GM19463 (cell line): ENCODE measurements at regions not wholly inside any gene's neighbourhood (a gene's known extent, or its start where the extent isn't known, plus 50 kb on each side); places are given as distances from the start of the nearest gene placed in this dataset.
"Not testable (repeated sequence)": the region's sequence is repeated elsewhere in the genome, so short reads cannot be mapped to it uniquely, and the experiment has no call there.

ENCODE experiments used
- ATAC-seq: cut with Tn5 transposase; IDR thresholded peaks from one replicate; pipeline ENCODE4 v1.9.1; 2021; ENCODE audit warnings: mild to moderate bottlenecking, moderate library complexity; ENCODE audit not compliant: unreplicated experiment

DNA sequence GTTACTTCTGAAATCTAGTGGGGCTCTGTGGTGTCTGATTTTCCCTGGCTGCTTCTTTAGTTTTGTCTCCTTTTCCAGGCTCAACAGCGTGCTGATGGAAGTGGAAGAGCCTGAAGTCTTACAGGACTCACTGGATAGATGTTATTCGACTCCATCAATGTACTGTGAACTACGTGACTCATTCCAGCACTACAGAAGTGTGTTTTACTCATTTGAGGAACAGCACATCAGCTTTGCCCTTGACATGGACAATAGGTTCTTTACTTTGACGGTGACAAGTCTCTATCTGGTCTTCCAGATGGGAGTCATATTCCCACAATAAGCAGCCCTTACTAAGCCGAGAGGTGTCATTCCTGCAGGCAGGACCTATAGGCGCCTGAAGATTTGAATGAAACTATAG lies 51.1 kb downstream of the NBPF8 start:
- ATAC-seq, result not testable (repeated sequence)

DNA sequence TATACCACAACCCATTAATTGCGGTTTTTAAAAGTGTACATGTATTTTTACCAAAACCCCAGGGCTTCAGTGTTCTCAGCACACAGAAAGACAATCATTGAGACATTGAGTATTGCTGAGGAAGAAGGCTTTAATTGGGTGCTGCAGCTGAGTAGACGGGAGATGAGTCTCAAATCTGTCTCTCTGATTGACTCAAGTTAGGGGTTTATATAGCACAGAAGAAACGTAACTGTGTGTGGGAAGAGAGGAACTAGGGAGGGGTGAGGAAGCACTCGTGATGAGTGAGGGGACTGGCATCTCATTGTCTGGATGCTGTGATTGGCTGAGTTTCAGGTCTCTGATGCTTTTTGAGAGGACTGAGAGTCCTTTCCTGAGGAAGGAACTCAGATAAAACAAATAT lies 62.8 kb downstream of the NBPF8 start:
- not testable (repeated sequence) for ATAC-seq

DNA sequence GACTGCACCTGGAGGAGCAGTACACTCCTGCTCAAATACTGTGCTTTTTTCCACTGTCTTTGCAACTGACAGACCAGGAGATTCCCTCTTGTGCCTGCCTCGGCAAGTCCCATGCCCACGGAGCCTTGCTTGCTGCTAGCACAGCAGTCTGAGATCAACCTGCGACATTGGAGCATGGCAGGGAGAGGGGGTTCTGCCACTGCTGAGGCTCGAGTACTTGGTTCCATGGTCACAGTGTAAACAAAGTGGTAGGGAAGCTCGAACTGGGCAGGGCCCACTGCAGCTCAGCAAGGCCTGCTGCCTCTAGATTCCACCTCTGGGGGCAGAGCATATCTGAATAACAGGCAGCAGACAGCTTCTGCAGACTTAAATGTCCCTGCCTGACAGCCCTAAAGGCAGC lies 63.6 kb downstream of the NBPF8 start:
- ATAC-seq, result not testable (repeated sequence)

DNA sequence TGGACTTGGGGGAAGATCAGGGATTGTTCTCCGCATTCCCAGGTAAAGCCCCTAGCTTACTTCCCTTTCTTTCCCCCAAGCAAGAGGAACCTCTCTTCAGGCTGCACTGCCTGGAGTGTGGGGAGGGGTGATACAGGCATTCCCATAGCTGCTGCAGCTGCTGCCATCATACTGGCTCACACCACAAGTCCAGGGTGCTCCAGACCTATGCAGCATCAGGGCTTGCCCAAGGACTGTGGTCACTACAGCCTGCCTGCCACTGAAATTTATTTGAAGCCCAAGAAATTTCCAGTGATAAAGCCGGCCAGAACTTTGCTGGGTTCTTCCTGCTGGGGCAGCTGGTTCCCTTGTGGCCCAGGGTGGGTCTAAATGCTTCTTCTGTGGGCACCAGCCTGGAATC lies 72.7 kb downstream of the NBPF8 start:
- ATAC-seq, result not testable (repeated sequence)

DNA sequence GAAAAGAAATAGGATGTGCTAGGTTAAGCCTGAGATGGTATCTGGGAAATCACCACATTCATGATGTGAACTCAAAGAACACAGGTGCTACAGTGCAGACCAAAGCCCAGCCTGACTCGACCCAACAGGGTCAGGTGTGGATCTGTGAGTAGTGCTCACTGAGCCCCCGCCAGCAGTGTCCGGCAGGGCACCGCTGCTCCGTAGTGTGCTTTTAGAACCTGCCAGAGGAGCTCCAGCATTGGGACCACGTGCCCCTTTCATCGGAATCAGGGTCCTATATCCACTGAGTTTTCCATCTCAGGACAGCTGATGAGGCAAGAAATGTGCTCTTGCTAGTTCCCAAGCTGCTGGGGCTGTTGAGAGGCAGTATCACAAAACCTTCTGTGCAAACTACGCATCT lies 74.4 kb downstream of the NBPF8 start:
- not testable (repeated sequence) for ATAC-seq

DNA sequence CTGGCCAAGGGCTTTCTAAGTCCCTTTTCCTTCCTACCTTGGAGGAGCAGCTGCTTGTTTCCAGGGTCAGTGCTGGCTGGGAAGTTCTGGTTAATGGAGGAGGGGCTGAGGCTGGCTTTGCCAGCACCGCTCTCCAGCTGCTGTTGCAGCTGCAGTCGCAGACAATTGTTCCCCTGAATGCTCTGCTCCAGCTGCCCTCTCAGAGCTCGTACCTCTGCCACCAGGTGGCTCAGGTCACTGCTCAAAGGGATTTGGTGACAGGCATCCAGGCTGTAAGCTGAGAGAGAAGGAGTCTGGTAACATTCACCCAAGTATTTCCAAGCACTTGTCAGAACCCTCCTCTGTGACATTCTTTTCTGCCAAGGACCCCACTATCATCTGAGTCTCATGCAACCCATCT lies 82.3 kb downstream of the NBPF8 start:
- not testable (repeated sequence) for ATAC-seq

DNA sequence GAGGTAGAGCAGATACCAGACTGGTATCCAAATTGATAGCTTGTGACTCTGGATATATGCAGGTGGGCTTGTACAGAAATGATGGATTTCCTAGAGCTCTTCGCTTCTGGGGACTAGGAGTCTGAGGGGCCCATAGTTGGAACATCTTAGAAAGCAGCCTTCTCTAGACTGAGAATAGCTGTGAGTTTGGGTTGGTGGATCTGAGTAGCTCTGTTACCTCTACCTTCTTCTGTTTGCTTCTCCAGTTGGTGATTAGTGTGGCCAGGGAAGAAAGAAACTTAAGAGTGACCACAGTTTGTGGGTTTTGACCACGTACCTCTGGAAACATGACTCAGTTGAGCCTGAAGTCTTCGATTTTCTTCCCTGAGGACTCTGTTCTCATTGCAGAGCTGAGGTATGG lies 88.4 kb downstream of the NBPF8 start:
- not testable (repeated sequence) for ATAC-seq

DNA sequence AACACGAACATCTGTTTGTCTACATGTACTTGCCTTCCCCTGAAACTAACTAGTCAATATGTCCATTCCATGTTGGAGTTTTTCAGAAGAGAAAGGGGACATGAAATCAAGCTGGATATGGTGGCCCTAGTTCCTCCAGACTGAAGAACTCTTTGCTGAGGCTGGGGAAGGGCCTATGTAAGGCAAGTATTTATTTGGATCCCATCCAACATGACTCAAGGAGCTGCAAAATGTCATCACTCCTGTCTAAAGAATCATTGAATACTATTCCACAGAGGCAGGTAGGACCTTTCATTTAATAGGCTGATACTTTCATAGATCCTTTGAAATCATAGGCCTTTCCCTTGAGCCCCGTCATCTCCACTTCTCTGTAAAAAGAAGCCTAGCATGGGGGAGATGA lies 91.5 kb downstream of the NBPF8 start:
- ATAC-seq, result not testable (repeated sequence)

DNA sequence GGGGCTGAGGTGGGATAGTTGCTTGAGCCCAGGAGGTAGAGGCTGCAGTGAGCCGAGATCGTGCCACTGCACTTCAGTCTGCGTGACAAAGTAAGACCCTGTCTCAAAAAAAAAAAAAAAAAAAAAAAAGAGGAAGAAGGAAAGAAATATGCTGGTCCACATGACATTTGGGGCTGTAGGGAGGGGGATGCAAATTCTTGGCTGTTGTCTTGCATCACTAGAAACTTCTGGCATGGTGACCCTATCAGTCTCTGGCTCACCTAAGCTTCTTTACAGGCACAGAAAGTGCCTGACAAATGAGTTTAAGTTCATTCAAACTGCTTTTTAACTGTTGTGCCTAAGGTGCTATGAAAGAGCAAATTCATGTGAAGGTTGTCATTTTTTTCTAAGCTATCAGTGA lies 93.5 kb downstream of the NBPF8 start:
- ATAC-seq, result not testable (repeated sequence)

DNA sequence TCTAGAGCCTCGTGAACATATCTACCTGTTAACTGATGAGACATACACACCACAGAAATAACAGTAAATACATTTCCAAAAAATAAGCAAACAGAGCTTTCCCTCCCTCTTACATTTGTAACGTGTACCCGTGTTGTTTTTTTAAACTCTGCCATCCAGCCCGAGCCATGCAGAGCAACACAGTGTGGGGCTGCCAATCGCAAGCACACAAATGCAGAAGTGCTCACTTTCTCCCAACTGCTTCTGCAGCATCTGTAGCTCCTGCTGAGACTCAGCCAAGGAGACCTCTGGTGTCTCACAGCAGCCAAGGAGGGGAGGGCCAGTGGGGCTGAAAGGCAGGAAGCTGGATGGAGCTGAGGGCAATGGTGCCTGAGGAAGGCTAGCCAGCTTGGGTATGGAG lies 94.4 kb downstream of the NBPF8 start:
- ATAC-seq, result not testable (repeated sequence)

DNA sequence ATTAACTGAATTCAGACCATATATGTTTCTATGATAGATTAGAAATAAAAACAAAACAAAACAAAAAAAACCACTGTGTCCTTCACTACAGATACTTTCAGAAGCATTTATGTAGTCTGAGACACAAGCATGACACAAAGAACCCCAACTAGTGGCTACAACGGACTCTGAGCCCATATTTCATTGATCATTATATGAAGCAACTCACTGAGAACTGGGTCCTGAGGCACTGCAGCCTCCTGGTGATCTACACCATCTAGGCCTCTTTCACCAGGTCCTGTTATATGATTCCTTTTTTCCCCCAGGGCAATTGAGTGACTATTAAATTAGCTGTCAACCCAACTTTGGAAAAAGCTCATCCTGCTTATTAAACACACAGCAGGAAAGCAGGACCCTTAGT lies 98.3 kb downstream of the NBPF8 start:
- not testable (repeated sequence) for ATAC-seq

DNA sequence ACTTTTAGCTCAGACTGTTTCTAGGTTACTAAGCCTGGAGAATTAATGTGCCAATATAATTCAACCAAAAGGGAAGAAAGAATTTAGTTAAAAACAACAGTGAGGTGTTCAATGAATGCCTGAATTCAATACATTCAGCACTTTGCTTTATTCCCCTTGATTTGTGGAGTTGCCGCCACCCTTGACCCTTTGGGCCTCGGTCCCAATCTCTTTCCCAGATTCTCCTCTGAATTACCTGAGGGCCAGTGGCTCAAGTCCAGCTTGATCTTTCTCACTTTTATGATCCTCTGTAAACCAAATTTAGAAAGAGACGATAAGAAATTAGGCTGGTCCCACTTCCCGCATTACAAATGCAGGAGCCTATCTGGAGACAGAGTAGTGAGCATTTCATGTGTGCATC lies 98.7 kb downstream of the NBPF8 start:
- ATAC-seq, result not testable (repeated sequence)

DNA sequence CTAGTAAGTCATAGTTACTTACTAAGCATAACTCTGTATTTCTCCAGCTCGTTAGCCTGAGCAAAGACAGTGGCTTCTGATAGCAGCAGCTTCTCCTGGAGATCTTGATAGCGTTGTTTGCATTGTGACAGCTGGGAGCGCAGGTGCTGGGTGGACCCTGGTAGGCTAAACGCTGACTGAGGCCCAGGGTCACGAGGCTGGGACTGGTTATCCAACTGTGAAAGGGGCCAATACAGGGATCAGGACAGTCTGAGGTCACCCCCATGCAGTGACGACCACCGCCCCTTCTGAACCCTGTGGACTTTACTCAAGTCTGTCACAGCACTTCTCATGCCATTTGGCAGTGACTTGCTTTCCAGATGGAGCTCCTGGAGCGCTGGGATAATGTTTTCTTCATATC lies 104.4 kb downstream of the NBPF8 start:
- not testable (repeated sequence) for ATAC-seq

DNA sequence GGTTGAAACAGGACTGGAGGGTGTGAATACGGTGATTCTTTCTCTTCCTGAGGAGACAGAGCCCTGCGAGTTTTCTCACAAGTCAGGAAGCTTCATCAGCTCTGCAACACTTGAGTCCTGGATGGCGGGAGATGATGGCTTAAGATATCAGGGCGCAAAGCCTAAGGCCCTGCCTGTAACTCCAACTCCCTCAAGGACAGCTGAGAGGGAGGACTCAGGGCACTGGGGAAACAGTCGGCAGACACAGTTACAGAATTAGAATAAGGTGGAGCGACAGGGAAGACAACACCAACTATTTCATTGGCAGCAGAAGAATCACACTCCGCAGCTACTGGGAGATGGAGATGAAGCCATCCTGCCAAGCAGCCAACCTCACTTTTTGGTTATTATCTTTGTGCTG lies 109.6 kb downstream of the NBPF8 start:
- not testable (repeated sequence) for ATAC-seq

DNA sequence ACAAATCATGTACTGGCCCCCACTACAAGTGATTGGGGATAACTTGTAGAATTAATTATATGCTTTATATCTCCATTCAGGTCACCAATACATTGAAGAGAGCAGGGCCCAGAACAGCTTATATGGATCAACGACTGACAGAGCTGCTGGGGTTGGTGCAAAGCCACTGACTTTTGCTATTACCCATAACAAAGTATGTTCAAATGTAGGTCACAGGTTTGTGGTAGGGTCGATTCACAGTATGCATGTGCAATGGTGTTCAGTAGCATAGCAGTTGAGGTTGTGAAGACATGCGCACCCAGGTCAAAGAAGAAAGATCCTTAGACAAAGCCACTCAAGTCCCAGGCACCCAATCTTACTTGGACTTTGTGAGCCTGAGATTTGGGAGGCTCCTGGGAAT lies 110.6 kb downstream of the NBPF8 start:
- not testable (repeated sequence) for ATAC-seq

DNA sequence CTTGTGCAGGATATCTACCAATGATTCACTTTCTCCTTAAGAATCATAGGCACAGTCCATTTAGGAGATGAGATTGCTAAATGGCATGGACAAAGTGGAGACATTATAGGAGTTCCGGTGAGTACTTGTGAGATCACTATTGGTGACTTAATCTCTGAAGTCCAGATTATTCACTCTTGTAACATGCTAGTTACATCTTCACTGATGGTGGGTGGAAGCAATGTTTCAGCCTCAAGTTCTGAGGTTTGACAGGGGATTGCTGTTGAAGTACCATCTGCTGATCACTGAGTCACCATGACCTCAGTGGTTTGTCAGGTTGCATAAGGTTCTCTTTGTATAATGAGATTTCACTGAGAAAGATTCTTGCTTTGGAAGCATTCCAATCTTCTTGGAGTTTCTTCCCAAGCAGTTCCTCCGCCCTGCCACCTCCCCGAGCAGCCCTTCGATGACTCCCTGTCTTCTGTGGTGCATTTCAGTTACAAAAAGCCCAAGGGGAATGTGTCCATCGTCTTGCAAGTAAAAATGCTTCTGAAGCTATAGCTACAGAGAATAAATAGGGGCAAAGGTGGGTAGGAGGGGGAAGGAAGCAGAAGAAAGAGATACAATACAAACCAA lies 114.7 kb downstream of the NBPF8 start:
- ATAC-seq, result not testable (repeated sequence)

DNA sequence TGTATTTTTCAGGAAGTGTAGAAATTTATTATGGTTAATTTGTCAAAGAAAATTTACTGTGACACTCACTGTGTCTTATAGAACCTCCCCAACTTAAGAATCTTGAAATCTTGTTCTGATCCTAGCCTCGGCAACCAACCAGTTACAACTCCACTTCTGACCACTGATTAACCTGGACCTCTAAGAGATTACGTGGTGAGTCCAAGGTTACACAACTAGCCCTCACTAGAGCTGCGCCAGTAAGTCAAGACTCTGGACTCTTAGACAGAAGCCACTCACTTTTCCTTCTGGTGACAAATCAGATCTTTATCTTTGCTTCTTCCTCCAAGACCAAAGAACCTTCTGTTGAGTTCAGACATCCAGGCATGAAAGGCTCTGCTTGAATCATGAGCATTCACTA lies 116.6 kb downstream of the NBPF8 start:
- not testable (repeated sequence) for ATAC-seq

DNA sequence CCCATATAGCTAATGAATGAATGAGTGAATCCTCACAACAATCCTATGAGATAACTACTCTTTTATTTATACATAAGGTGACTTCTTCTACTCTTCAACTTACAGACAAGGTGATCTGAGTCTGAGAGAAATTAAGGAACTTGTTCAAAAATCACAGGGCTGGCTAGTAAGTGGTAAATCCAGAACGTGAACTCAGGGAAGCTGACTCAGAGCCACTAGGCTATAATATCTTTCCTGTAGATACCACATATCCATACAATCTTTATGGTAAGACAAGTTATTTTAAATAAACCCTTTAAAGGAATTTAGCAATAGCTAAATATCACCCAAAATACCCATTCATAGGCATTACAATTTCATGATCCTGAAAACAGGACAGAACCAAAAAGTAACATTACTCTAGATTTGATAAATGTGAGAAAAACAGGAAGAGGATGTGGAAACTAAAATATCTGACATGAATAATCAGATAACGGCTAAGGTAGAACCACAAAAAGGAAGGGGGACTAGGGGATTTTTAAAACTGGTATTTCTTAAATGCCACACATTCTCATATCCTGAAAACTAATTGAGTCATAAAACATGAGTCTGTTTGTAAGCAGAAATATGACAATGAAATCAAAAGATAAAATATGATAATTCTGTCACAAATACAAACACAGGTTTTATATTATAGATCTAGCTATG lies 119.7 kb downstream of the NBPF8 start:
- ATAC-seq, result peak; percentile 85

DNA sequence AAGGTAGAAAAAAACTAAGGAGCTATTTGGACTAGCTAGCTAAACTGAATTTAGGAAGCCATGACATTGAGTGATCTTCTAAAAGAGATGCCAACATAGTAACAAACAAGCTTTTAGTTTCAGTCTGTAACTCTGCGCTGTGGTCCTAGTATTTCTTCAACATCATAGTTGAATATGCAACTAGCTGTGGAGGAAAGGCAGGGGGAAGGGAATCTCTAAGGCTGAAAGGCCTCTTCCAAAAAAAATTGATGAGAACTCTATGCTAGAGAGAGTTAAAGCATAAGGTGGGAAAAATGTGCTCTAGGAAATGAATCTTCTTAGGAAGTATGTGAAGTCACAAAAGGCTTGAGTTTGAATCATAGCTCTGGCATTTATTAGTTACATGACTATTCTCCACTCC lies 120.2 kb downstream of the NBPF8 start:
- peak; percentile 79 for ATAC-seq

DNA sequence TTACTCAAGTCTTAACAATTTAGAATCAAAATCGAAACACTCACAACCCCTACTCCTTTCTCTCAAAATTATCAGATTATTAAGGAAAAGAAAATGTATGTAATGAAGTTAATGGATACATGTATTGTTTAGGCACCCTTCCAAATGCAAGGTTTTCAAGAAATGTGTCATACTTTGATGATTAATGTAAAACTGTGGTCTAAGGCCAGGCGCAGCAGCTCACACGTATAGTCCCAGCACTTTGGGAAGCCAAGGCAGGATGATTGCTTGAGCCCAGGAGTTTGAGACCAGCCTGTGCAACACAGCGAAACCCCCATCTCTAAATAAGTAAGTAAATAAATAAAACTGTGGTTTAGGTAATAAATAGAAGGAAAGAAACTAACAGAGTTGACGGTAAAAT lies 126.6 kb downstream of the NBPF8 start:
- not testable (repeated sequence) for ATAC-seq

DNA sequence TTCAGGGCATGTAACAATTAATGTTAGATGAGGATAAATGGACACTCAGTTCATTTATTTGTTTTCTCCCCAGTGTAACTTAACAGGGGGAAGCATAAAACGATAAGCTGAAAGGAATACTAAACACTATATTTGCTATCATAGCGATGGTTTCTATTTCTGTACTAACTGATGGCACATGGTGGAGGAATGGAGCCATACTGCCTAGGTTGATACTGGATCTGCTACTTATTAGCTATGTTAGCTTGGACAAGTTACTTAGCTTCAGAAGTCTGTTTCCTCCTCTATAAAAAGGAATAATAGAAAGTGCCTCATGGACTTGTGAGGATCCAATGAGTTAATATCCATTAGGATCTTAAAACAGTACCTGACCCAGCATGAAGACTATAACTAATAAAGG lies 127.5 kb downstream of the NBPF8 start:
- ATAC-seq, result not testable (repeated sequence)

DNA sequence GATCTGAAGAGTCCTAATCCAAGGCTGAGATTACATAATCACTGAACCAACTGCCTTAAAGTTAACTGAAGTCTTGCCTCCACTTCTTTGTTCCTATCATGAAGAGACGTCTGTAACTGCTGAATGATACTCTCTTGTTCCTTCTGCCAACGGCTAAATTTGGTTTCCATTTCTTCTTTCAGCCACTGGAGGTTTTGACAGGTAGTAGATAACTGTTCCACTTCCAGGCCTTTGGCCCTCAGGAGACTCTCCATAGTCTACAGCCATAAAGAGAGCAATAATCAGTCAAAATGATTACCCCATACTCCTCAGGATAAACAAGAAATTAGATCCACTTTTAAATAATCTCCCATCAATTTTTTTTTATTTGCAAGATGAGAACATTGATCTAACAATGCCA lies 128.1 kb downstream of the NBPF8 start:
- not testable (repeated sequence) for ATAC-seq

DNA sequence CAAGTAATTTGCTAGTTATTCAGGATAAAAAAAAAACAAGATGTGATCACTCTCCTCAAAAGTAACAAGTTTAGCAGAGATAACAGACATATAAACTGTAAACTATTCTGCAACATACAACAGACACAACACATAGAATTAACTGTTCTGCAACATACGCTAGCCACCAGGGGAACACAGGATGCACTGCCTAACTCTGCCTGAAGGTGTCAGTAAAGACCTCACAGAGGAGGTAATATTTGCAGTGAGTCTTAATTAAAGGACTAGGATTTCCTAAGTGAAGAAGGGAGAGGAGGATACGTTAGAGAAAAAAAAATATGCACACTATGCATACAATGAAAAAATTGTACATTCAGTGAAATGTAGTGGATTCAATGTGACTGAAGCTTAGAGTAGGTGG lies 129.6 kb downstream of the NBPF8 start:
- ATAC-seq, result peak; percentile 85
